ENCODE measurements at regions not wholly inside any gene's neighbourhood (a gene's known extent, or its start where the extent isn't known, plus 50 kb on each side); places are given as distances from the start of the nearest gene placed in this dataset.

DNA sequence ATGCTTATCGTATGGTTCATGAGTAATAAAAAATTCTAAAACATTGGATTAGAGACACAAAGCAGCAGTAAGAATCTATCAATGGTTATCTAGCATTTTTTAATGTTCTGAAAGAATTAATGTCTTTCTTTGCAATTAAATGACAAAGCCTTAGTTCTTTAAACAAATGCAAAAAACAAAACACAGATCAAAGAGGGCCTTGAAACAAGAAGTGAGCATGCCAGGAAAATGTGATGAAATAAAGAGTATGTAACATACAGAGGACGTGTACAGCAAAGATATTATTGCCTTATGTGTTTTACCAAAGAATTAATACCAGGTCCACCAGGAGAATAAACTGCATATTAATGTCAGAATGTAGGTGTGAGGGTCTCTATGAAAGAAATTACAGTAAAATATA is 812.3 kb upstream of the GRAMD2B start:
- TF ChIP-seq, protein P1, sequence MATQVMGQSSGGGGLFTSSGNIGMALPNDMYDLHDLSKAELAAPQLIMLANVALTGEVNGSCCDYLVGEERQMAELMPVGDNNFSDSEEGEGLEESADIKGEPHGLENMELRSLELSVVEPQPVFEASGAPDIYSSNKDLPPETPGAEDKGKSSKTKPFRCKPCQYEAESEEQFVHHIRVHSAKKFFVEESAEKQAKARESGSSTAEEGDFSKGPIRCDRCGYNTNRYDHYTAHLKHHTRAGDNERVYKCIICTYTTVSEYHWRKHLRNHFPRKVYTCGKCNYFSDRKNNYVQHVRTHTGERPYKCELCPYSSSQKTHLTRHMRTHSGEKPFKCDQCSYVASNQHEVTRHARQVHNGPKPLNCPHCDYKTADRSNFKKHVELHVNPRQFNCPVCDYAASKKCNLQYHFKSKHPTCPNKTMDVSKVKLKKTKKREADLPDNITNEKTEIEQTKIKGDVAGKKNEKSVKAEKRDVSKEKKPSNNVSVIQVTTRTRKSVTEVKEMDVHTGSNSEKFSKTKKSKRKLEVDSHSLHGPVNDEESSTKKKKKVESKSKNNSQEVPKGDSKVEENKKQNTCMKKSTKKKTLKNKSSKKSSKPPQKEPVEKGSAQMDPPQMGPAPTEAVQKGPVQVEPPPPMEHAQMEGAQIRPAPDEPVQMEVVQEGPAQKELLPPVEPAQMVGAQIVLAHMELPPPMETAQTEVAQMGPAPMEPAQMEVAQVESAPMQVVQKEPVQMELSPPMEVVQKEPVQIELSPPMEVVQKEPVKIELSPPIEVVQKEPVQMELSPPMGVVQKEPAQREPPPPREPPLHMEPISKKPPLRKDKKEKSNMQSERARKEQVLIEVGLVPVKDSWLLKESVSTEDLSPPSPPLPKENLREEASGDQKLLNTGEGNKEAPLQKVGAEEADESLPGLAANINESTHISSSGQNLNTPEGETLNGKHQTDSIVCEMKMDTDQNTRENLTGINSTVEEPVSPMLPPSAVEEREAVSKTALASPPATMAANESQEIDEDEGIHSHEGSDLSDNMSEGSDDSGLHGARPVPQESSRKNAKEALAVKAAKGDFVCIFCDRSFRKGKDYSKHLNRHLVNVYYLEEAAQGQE (IDR thresholded peaks at IDR 0.05; ENCODE audit: low read depth), result no peak
- TF ChIP-seq CEBPB (IDR thresholded peaks at IDR 0.05), result no peak
- no peak for TF ChIP-seq EP300 (IDR thresholded peaks at IDR 0.05; ENCODE audit: borderline replicate concordance)
- TF ChIP-seq, protein P2, sequence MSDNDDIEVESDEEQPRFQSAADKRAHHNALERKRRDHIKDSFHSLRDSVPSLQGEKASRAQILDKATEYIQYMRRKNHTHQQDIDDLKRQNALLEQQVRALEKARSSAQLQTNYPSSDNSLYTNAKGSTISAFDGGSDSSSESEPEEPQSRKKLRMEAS (IDR thresholded peaks at IDR 0.05), result no peak
- no peak for TF ChIP-seq TAF1 (IDR thresholded peaks at IDR 0.05; ENCODE audit: low read depth)
- TF ChIP-seq CREB1 (IDR thresholded peaks at IDR 0.05; ENCODE audit: low read depth), result no peak
- no peak for TF ChIP-seq RAD21 (IDR thresholded peaks at IDR 0.05; ENCODE audit: low read depth)
- TF ChIP-seq EGR1 (IDR thresholded peaks at IDR 0.05), result no peak
- no peak for TF ChIP-seq YY1 (IDR thresholded peaks at IDR 0.05; ENCODE audit: low read depth)
- TF ChIP-seq NFIC (IDR thresholded peaks at IDR 0.05), result no peak
- no peak for TF ChIP-seq ZBTB7A (IDR thresholded peaks at IDR 0.05; ENCODE audit: low read depth)
- no peak for TF ChIP-seq FOXM1 (IDR thresholded peaks at IDR 0.05; ENCODE audit: borderline replicate concordance, low read depth)
- no peak for TF ChIP-seq TEAD4 (IDR thresholded peaks at IDR 0.05)
